ENCODE measurements at regions not wholly inside any gene's neighbourhood (a gene's known extent, or its start where the extent isn't known, plus 50 kb on each side); places are given as distances from the start of the nearest gene placed in this dataset.

DNA sequence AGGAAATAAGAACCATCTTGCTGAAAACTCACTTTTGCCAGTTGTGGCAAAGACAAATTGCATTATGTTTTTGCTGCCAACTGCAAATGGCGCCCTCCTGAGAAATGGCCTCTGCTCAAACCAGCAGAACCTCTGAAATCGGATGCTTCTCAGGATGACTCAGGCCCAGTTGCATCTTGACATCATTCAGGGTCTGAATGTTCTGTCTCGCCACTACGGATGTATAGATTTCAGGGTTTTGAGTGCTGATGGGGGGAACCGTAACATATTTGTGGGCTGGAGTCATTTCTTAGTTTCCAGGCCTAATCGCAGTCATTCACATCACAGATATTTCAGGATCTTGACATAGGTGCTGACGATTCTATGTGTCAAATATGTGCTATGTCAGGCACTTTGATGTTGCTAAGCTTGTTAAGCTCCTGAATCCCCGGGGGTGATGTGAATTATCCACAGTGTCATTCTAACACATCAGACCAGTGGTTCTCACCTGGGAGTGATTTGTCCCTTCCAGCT lies 207.1 kb downstream of the NFATC2 start:
- peak; percentile 48 for DNase-seq (ENCODE audit: low read depth, low spot score)

DNA sequence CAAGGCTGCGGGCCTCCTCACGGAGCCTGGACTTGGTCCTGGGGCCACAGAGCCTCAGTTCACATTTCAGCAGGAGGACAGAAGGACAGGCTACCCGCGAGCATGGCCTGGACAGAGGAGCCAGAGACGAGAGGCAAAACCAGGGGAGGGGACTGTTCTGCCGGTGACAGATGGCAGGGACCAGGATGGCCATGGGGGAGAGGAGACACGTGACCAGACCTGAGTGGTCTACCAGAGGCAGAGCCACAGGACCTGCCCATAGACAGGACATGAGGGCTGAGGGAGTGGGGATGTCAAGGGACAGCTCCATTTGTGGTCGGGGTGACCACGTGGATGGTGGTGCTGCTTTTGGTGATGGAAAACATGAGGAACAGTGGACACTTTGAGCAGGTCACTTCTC lies 207.9 kb downstream of the NFATC2 start:
- no peak for DNase-seq (ENCODE audit: low read depth, low spot score)

DNA sequence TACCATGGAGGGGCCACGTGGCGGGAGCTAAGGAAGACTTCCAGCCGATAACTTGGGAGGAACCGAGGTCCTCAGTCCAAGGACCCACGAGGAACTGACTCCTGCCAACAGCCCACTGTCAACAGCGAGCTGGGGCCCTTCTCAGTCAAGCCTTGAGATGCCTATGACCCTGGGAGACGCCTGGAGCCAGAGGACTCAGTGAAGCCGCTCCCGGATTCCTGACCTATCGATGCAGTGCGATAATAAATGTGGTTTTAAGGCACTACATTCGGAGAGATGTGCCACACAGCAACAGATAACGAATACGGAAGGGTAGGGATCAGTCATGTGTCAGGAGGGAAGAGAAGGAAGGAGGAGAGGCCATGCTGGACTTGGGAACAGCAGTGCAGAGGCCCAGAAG lies 208.5 kb downstream of the NFATC2 start:
- no peak for DNase-seq (ENCODE audit: low read depth, low spot score)

DNA sequence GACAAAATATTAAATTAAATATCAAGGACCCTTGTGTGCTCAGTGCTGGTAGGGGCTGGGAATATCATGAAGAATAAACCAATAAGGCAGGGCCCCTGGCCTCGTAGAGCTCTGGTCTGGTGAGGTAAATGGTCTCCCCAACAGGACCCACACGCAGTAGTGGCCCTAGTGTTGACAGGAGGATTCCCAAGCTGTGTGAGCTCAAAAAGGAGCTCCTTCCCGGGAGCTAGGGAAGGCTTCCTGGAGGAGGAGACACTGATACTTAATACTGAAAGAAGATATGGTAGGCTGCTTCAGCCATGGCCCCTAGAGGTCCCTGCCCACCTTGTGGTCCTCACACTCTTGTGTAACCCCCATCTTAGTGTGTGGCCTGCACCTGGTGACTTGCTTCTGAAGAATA lies 209.1 kb downstream of the NFATC2 start:
- DNase-seq (ENCODE audit: low read depth, low spot score), result no peak

DNA sequence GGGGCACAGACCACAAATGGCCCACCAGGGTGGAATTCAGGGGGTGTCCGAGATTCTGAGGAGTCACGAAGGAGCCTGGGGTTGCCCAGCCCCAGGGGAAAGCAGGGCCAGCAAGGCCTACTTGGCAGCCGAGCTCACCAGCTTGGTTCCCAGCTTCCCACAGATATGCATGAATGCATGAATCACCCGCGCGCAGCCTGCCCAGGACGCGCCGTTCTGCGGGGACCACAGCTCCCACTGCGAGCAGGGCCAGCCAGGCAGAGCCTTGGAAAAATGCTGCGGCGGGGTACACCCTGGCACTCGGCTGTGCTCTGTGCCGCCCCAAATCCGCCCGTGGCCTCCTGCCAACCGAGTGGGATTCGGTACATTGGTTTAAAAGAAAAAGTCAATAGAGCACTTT lies 211.0 kb downstream of the NFATC2 start:
- DNase-seq (ENCODE audit: low read depth, low spot score), result no peak

DNA sequence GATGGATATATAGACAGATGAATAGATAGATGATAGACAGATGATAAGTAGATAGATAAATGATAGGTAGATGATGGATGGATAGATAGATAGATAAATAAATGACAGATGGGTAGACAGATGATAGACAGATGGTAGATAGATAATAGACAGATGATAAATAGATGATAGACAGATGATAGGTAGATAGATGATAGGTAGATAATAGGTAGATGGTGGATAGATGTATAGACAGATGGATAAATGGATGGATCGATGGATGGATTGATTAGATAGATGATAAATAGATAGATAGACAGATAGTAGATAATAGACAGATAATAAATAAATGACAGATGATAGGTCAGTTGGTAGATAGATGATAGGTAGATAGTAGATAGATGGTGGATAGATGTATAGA lies 212.7 kb downstream of the NFATC2 start:
- no peak for DNase-seq (ENCODE audit: low read depth, low spot score)

DNA sequence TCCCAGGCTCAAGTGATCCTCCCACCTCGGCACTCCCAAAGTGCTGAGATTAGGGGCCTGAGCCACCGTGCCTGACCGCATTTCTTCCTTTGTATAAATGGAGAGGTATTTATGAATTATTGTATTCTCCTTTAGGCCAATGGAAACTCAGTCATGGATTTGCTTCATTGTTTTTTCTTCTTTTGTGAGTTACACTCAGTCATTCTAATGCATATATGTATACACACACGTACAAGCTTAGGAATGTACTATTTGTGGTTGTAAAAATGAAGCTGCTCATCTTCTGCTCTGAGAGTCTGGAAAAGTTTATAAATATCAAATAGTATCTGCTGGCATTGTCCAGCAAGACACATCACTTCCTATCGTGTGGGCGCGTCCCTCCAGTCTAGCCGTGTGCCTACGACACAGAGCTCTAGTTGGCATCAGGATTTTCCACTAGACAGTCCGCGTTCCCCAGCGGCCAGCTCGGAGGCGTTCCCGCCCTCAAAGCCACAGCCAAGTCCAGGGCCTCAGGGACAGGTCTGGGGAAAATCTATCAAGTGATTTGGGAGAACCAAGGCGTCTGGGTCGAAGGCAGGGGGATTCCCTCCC lies 215.2 kb downstream of the NFATC2 start:
- DNase-seq (ENCODE audit: low read depth, low spot score), result no peak

DNA sequence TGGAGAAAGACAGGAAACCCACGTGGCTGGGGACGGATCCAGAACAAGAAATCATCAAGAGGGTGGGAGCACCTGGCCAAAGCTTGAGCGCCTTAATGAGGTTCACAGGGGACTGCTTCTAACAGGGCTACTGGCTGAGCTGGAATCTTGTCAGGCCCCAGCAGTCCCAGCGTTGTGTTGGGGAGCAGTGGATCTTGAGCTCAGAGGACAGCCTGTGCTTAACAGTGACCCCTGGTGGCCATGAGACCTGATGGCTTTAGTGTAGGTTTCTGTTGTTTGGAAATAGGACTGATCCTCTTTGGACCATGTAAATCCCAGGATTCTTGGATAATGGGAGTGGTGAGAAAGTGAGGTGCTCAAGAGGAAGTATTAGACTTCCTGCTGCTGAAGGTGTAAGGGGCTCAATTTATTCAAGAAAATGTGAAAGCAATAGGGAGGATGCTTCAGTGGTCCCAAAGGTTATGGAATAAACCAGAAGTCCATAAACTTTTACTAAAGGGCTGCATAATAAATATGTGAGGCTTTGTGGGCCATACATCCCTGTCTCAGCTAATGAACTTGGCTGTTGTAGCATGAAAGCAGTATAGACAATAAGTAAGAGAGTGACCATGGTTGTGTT lies 216.2 kb downstream of the NFATC2 start:
- DNase-seq (ENCODE audit: low read depth, low spot score), result peak; percentile 60

DNA sequence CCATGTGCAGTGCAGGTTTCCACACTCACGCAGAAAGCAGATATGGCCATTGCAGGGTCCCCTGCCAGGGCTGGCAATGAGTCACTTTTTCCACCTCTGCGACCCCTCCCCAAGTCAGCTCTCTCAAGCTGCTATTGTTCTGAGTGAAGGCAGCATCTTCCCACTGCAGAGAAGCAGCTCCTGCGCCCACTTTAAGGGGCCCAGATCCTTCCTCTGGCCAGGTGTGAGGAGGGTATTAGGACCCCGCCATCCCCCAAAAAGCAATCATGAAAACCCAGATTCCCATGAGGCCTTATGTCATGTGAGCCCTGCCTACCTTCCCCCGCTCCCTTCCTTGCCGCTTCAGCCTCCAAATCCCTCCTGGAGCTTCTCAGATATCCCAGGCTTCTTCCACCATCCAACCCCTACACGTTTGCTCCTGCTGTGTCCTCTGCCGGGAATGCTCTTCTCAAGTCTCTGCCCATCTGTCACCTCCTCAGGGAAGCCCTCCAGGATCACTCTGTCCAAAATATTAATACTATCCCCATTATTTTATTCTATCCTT lies 220.3 kb downstream of the NFATC2 start:
- no peak for DNase-seq (ENCODE audit: low read depth, low spot score)

DNA sequence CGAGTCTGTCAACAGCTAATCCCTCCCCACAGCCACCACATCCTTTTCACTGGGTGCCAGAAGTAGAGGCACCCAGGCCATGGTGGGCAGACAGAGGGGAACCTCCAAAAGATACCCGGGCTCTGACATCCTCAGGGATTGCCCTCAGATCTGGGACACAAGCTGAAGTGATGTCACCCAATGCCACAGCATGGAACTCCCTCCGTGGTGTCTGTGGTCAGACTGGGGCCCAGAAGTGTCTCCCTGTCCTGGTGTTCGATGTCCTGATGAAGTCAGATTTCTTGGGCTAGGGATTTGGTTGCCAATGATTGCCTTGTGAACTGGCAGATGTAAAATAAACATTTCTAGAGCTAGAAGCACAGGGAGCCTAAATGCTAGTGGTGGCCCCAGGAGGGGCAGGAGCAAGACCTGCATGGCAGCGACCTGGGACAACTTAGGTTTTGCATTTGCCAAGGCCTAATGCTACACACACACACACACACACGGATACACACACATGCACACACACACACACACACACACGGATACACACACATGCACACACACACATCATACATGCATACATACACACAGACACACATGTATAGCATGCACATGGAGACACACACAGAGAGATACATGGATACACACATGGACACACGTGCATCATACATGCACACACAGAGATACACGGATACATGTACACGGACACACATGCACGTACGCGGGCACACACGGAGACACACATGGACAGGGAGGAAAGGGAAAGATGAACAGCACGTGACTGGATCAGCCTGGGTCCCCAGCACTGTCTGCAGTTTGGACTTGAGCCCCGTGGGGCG lies 221.0 kb downstream of the NFATC2 start:
- no peak for DNase-seq (ENCODE audit: low read depth, low spot score)

DNA sequence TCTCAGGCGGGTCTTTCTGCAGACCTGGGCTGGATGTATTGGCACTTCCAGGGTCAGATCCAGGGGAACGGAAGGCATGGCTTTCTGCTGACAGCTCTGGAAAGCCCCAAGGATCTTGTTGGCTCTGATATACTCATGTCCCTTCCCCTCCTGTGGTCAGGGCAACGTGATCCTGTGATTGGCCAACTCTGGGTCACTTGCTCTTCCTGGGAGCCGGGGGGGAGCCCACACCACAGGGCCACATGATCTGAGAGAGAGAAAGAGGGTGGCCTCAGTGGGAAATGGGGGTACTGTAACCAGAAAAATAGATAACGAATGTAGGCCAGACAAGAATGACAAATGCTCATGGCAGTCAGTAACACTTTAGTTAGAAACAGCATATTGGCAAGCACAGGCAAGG lies 223.0 kb downstream of the NFATC2 start:
- no peak for DNase-seq (ENCODE audit: low read depth, low spot score)

DNA sequence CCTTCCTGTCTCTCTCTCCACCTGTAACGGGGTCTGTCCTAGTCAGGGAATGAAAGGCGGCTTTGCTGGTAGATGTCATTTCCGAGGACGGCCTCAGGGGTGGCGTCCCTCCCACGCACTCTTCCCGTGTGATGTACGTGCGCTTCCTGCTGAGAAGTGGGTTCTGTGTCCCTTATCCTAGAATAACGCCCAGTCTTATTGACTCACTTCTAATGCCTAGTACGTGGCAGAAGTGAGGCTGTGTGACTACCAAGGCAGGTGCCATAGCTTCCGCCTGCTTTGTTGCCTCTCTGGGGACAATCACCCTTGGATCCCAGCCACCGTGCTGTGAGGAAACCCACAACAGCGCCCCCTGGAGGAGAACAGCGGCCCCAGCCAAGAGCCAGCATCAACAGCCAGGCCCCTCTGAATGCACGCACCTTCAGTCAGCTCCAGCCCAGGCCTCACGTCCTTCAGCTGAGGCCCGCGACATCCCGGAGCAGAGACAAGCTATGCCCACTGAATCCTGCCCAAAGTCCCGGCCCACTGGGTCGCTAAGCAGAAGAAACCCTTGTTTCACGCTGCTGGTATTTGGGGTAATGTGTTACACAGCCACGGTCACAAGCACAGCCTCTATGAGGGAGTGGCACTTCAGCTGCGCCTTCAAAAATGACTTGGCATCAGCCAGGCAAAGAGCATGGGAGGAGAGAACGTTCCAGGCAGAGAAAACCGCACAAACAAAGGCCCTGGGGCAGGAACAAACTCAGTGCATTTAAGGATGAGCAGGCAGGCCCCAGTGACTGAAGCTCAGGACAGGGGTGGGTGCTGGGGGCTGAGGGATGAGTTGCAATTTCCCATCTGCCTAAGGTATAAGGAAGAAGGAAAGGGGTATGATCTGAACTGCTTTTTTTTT lies 224.2 kb downstream of the NFATC2 start:
- DNase-seq (ENCODE audit: low read depth, low spot score), result peak; percentile 92

DNA sequence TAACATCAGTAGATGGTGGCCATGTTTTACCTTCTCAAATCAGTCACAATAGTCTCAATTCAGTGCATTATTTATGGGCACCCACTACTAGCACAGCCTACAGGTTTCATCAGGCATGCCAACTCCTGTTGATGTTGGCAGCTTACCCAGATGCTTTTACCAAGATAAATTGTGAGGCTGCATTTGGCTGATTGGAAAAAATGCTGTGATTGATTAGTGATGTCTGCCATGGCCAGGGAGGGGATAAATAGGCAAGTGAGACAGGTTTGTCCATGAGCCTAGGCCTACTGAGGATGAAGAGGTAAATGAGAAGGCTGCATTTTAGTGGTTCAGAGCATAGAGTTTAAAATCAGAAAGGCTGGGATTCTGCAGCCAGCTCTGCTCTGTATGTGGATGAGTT lies 227.1 kb downstream of the NFATC2 start:
- no peak for DNase-seq (ENCODE audit: low read depth, low spot score)

DNA sequence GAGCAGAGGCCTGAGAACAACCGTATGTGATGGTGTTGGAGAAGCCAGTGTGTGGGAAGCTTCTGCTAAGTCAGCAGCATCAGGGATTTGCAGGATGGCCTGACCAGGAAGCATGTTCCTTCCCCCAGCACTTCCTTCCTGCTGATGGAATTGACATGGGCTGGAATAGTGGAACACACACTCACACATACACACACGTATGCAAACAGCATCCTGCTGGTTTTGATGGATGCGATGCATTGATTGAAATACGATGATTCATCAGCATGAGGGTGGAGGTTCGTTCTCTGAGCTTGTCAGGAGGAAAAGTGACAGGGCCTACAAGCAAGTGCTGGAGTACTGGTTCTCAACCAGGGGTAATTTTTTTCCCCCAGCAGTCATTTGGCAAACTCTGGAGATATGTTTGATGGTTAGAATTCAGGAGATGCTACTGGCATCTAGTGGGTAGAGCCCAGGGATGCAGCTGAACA lies 229.1 kb downstream of the NFATC2 start:
- DNase-seq (ENCODE audit: low read depth, low spot score), result no peak

DNA sequence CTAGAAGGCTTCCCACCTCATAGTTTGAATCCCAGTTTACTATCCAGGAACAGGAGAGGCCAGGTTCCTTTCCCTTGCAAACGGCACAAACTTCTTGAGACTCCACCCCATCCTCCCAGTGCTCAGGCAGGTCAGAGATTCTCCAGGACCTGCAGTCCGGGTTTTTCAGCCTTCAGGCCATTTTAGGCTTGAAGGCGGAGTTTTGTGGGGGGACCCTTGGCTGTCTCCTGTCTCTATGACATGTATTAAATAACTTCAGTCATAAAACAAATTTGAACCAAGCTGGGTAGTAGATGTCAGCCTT lies 230.1 kb downstream of the NFATC2 start:
- DNase-seq (ENCODE audit: low read depth, low spot score), result peak; percentile 71

DNA sequence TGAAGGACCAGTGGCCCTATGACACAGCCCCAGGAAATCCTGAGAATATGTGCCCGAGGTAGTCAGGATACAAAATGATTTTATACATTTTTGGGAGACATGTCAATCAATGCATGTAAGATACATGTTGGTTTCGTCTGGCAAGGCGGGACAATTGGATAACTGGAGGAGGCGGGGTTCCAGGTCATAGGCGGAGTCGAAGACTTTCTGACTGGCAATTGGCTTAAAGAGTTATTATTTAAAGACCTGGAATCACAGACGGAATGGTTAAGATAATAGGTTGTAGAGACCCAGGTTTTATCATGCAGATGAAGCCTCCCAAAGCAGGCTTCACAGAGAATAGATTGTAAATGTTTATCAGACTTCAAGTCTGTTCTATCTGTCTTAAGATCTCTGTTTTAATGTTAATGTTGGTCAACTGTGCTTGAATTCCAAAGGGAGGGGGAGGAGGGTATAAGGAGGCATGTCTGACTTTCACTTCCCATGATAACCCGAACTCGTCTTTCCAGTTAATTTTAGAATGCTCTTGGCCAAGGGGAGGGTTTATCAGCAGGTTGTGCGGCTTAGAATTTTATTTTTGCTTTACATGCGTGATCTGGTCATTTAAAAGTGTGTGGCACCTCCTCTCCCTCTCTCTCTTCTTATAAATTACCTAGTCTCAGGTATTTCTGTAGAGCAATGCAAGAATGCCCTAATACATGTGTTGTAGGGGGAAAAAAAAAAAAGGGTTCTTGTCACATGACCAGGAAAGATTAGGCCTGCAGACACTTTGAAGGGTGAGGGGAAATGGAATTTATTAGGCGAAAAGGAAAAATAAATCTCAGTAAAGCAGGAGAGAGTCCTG lies 230.7 kb downstream of the NFATC2 start:
- peak; percentile 86 for DNase-seq (ENCODE audit: low read depth, low spot score)

DNA sequence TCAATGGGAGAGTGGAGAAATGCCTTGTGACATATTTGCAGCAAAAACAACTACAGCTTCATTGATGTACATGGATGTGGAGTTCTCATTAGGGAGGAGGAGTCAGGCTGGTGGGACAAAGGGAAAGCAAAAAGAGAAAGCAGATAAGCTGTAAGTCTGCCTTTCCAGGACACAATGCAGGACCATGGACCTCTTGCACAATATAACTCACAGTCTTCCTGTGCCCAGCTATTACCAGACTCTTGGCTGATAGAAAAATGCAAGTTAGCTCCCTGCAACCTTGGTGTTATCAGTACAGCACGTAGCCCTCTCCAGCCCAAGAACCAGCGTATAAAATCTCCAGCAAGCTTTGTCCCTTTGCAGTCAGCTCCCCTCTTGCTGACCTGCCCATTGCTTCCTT lies 232.3 kb downstream of the NFATC2 start:
- no peak for DNase-seq (ENCODE audit: low read depth, low spot score)

DNA sequence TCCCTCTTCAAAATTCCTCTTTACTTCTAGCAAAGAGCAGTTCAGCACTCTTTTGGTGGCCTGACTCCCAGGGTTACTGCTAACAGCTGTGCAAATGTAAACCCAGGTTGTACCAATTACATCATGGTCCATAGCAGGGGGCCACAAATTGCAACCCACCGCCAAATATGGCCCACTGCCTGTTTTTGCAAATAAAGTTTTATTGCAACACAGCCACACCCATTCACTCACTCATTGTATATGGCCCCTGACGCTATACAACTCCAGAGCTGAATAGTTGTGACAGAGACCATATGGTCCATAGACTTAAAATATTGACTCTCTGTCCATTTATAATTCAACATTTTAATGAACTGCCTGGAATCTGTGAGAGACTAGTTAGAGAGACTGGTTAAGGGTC lies 233.4 kb downstream of the NFATC2 start:
- DNase-seq (ENCODE audit: low read depth, low spot score), result no peak

DNA sequence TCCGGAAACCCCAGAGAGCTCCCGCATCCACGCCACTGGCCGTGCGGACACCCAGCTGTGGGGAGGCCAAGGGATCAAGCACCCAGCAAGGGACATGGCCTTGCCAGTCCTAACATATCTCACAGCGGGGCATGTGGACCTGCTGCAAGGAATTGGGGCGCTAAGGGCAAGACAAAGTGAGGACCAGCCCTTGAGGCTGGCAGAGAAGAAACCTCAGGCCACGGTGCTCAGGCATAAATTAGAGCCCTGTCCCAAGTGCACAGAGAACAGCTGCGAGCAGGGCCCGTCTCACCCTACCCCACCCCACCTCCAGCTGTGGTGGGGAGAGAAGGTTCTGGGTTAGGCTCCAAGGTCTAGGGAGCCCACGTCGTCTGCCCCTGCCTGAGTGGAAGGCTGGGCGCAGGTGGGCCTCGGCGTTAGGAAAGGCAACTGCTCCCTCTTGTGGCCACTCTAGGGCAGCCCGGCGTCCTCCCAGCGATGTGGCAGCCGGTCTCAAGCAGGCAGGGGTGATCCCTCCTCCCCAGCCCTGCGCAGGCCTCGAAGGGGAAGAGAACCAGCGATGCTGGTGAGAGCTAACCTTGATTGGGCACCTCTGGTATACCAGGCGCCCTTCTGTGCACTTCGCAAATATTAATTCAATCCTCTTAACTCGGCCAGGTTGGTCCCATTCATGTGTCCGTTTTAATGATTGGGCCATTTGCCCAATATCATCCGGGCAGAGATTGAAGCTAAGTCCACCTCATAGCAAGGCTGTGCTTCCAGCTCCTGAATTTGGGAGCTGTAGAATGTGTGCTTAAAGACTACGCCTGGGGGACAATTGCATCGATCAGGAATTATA lies 235.8 kb downstream of the NFATC2 start:
- DNase-seq (ENCODE audit: low read depth, low spot score), result peak; percentile 96

DNA sequence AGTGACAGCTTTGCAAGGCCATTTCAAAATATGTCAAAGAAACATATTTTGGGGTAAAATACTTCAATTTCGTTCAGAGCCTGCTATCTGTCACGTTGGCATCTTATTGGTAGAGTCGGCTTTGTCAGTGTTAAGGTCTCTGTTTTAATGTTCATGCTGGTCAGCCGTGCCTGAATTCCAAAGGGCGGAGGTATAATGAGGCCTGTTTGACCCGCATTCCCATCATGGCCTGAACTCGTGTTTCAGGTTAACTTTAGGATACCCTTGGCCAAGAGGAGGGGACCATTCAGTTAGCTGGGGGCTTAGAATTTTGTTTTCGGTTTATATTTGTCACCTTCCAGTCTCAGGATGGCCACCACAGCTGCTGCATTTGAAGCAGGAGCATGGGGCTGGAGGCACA lies 236.4 kb downstream of the NFATC2 start:
- DNase-seq (ENCODE audit: low read depth, low spot score), result peak; percentile 81
